Amniotic epithelial cell (primary cell): ENCODE measurements at regions not wholly inside any gene's neighbourhood (a gene's known extent, or its start where the extent isn't known, plus 50 kb on each side); places are given as distances from the start of the nearest gene placed in this dataset.

ENCODE experiments used
- DNase-seq: peaks from one replicate; pipeline ENCODE4 v3.0.0-alpha.2; 2010; ENCODE audit warnings: low read depth

DNA sequence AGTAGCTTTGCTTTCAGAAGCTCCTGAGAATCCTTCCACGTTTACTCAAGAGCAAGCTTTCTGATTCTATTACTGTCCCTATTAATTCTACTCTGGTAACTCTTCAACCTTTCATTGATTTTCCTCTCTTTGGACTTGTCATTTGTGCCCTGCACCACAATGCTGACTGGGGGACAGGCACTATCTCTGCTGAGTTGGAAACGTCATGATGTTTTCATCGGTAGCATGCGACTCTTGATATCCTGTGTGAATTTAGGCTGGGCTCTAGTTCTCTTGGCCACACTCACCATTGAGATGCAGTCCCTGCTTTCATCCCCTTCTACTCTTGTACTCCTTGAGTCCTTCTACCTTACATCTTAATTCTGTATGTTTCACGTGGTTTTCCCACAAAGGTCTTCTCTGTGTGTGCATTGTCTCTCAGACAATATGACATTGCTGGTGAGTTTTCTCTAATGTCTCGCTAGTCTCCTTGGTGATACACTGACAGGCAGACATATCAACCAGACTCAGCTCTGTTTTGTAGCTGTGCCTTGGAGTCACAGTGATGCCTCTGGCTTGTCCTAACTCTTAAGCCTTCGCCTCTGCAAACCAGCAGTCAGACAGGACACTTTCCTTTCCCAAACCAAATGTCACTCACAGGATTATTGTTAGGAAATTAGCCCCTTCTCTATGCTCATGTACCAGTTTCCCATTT lies 223.6 kb upstream of the ADGRL2 start:
- no peak for DNase-seq

DNA sequence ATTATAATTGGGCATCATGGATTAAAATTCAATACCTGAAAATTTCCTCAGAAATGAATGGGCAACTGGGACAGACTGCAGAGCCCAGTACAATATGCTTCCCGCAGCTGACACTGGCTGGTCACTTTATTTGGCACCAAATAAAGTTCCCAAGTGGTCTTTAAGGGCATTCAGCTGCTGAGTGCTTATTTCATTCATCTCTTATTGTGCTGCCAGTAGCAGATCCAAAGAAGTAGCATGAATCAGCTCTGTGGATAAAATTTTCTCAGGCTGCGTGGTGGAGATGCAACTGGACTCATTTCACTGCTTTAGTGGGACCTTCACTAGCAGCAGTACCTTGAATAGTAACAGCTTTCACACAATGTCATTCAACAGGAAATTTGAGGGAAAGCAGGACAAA lies 226.3 kb upstream of the ADGRL2 start:
- no peak for DNase-seq

DNA sequence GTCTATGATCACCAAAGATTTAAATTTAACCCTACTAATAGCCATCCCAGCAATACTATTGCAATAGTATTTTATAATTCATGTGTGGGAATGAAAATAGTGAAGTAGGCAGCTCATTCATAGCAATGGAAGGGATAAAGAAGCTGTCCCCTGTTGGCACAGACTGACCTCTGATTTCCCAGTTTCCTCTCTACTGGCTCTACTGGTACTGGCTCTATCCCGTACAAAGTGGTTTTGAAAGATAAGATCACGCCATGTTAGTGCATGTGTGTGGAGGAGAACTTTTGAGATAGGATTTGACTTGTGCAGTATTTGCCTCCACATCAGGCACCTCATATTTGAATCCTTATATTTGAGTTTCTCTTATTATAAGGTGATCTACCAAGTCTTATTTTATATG lies 227.3 kb upstream of the ADGRL2 start:
- DNase-seq = no peak

DNA sequence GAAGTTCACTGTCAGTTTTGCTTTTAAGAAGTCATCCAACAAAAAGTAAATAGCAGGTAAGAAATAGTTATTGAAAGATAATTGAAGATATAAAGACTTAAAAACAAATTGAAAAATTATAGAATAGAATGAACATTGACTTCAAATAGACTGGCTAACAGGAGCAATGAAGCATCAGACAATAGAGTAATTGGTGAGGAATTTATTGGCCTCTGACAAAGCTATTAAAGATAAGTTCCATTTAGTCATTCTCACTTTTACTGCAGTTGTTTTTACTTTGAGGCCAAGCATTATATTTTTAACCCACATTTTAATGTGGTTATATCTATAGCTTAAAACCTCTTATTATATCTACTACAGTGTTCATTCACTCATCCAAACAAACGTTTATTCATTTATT lies 228.8 kb upstream of the ADGRL2 start:
- DNase-seq = no peak

DNA sequence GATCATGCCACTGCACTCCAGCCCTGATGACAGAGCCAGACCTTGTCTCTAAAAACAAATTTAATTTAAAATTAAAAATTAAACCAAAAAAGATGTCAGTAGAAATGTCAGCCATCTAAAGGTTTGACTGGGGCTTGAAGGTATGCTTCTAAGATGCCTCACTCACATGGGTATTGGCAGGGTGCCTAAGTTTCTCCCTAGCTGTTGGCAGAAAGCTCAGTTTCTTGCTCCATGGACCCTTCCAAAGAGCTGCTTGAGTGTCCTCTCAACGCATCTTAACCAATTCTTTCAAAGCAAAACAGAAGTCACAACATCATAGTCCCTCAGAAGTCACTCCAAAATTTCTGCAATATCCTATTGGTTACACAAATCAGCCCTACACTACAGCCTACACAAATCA lies 231.0 kb upstream of the ADGRL2 start:
- DNase-seq = no peak

DNA sequence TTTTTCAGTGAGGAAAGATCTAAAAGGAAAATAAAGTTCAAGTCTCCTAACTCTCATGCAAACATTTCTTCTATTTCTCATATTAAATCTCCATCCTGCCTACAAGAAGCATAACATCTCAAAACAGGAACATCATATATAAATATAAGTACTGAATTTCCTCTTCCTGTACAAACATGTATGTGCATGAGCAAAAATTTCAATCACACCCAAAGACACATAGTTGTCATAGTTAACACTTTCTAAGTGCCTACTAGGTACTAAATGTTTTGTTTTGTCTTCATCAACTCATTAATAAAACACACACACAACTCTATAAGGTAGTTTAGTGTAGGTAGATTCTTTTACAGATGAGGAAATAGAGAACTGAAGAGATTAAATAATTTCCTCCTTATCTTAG lies 237.1 kb upstream of the ADGRL2 start:
- DNase-seq = no peak

DNA sequence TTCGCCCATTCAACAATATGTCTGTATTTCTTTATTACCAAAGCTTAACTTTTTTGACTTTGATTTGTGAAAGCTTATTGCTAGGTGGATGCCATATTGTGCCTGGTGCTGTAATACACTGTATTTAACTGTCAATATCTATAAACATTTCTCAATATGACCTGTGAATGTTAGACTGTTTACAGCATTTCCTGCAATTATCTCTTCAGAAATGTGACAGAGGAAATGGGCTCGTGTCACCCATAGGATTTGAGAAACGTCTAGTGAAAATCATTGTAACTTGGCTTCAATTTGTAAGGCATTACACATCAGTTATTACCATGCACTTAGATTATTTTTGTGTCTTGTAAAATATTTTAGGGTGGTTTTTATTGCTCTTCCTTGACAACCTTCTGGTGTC lies 237.8 kb upstream of the ADGRL2 start:
- DNase-seq = no peak

DNA sequence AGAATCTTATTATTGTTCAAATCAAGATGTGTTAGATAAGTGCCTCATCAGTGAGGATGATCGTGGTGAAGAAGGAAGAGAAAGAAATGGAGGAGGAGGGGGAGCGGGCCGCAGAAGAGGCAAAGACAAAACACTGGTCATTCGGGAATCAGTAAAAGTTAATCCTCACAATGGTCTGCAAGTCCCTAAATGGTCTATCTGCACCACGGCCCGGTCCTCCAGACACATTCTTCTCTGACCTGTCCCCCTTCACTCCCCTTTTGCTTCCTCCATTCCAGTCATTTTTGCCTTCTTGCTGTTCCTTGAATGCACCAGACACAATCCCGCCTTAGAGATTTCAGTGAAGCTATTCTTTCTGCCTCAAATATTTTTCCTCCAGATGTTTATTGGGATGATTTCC lies 240.1 kb upstream of the ADGRL2 start:
- DNase-seq = no peak

DNA sequence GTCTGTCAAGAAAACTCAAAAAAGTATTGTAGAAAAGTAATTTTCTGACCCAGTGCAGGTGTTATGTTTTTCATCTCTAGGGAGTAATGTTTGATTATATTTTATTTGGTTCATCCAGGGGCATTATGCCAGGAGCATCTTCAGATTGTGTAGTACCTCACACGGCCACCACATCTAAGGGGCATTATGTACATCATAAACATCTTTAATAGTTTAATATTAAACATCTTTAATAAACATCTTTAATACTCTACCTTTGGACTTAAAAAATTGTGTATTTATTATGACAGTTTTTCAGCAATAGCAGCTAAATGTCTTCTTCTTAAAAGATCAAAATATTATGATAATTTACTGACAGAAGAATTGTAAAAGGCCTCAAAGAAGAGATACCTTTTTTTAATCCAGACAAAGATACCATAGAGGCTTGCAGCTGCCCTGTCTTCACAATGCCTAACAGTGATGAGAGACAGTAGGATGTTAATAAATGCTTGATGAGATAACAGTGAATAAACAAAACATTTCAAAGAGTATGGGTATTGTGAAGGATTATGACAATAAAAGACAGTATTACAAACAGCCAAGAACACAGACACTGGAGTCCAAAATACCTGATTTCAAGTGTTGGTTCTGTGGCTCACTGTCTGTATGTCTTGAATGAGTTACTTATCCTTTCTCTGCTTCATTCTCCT lies 240.9 kb upstream of the ADGRL2 start:
- no peak for DNase-seq

DNA sequence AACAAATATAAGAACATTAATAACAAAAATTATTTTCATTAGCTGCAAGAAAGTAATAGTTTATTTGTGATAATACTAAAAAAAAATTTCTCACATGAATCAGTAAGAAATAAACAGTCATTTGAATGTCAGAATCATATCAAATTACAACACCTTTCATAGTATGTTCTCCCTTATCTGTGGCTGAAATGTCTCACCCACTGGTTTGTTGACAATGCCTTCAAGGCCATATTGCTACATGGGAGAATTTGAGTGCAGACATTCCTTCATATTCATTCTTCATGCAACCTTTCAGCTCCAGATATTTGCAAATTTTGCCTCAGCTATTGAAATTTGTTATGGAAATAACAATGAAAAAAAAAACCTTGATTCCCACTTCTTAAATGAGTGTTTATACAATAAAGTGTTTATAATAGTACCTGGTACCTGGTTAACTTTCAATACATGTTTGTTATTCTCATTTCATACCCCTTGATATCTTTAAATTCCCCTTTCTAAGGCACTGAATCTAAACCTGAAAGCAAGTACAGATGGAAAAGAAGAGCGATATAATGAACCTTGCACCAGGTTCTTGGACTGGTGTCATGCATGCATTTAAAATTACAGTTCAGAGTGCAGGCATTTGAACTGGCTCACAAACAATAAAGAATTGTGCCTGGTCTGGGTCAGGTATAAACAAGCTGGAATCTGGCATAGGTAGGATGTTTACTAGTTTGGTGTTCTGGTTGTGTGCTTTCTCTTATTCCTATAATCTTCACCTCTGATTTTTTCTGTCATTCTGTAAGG lies 242.2 kb upstream of the ADGRL2 start:
- peak; percentile 79 for DNase-seq

DNA sequence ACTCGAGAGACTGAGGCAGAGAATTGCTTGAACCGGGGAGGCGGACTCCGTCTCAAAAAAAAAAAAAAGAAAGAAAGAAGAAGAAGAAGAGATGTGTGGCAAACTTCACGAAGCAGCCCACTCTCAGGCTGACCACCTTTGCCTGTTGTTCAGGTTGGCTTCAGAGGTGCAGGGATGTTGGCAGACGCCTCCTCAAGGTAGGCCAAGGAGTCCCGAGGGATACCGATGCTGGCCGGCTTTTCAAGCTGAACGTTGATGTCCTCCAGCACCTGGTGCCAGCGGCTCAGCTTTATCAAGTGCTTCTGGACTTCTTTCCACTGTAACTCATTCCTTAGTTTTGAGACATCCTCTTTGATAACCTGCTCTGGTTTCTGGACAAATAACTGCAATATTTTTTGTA lies 243.8 kb upstream of the ADGRL2 start:
- DNase-seq = no peak

DNA sequence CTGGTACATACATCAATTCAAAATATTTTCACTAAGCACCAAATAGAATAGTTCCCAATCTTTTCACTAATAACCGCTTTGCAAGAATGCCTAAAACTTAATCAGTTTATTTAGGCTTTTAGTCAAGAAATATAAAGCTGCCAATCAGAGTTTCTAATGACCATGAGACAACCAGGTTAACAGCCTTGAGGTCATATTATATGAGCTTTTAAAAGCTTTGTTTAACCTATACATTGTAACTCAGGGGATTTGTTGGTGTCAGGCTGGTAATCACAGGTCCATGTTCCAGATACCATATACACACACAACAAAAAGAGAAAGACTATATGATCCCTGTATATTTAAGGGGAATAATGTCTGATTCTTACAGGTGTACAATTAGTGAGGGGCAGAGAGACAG lies 246.2 kb upstream of the ADGRL2 start:
- DNase-seq = no peak

DNA sequence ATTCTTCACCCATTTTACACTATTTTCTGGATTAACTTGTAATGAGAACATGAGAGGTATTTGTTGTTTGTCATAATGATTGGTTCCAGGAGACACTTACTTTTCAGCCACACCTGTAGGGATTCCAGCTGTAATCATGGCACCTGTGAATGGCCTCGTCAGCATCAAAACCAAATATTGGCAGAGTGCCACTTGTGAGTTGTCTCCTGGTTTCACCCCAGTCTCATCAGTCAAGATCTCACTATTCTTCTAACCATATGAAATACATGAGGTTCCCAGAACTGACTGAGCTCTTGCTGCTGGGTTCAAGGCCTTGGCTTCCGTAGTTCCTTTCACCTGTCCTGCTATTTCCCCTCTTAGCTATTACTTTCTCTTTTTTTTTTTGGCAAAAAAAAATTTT lies 246.6 kb upstream of the ADGRL2 start:
- no peak for DNase-seq

DNA sequence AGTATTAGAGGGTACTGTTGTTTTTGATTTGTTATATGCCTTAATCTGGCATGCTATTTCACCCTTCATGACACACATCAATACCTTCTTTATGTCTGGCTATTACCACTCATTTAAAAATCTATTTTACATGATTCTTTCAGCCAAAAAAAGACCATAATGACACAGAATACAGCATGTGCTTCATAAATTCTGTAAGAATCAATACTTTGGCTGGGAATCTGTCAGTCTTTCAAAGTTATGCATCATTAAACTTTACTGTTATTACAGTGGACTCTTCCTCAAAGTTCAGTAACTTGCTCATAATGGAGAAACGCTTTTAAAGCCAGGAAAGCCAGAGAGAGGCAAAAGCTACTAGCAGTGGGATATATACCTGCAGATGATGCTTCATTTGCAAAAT lies 247.2 kb upstream of the ADGRL2 start:
- no peak for DNase-seq

DNA sequence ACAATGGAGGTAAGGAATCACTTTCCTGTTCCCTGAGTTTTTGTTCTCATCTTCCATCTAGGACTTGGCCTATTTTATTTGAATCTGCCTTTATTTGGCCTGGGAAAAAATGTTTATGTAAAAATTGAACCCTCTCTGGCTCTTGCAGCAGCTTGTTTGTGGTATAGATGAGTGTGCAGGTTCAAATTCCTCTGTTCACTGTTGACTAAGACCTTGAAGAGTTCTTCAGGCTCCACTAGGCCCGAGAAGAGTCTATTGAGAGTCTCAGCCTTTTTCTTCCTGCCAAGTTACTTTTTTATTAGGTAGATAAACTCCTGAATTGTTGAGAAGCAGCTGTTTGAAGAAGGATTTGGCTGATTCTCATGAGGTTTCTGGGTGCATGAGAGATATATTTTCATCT lies 248.8 kb upstream of the ADGRL2 start:
- no peak for DNase-seq

DNA sequence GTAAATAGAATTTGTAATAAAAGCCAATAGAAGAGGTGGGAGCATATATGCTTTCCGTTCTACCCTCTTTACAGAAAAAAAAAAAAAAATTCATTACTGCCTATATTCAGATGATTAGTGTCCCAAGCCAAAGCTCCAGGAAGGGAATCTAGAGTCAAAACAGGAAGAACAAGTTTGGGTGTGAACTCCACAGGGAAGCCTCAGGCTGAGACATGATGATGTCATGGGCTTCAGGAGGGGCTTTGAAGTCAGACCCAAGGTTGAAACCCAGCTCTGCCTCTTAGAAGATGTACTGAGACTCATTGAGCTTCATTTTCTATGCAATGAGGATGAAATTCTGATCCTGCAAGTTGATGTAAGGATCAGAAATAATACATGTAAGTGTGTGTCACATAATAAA lies 250.0 kb upstream of the ADGRL2 start:
- DNase-seq = no peak

DNA sequence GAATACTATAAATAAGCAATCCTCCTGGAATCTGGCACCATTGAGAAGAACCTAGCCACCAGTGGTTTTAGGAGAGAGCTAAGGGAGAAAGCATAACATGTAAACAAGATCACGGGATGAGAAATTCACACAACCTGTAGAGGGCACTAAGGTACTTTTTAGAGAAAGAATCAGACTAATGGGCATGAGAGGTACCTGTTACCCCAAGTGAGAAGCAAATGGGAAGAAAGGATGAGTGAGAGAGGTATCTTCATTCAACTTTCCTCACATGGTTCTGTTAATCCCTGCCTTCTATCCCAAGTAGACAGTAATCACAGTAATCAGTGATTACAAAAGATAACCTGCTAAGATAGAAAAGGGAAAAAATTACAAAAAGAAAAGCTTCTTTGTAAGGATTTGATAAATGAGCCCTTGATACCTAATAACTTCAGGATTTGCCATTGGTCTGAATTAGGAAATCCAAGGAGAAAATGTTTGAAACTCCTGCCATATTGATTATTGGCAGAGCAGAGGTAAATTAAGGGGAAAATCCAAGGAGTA lies 251.1 kb upstream of the ADGRL2 start:
- DNase-seq = peak; percentile 59

DNA sequence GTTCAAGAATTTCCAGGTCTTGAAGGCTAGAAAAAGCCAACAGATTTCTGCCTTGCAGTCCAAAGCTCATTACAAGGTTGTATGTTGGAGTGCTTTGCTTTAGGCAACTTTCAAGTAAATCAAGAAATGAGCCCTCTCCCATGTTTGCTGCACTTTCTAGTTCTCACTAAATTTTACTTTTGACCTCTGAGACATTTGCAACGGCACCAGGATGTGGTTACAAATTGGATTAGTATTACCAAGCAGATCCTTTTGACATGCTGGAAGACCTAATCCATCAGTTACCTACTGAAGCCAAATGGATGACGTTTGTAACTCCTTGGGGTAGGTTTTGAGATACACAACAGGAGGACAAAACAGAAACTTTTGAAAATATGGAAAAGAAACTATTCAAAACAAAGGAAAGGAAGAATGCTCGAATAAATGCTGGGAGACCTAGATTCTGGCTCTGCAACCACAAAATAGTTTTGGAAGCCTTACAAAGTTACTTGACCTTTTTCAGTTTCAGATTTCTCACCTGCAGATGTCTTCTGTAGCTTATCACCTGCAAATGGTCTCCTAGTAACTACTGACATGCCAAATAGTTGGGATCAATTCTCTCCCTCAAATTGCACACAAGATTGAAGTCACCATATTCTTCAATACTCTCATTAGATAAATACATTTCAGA lies 251.7 kb upstream of the ADGRL2 start:
- no peak for DNase-seq

DNA sequence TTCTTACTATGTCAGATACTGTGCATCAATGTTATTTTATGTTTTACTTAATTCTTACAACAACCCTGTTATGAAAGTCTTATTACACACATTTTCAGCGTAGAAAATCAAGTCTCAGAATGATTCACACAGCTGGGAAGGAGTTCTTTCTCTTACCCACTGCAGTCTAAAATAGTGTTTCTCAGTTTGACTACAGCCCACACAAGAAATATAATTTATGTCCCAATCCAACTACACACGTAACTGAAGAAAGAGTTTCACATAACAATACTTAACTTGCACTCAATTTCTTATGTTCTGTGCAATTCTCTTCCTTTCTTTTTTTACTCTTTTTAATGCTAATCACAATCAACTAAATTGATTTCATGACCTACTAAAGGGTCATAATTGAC lies 252.8 kb upstream of the ADGRL2 start:
- no peak for DNase-seq

DNA sequence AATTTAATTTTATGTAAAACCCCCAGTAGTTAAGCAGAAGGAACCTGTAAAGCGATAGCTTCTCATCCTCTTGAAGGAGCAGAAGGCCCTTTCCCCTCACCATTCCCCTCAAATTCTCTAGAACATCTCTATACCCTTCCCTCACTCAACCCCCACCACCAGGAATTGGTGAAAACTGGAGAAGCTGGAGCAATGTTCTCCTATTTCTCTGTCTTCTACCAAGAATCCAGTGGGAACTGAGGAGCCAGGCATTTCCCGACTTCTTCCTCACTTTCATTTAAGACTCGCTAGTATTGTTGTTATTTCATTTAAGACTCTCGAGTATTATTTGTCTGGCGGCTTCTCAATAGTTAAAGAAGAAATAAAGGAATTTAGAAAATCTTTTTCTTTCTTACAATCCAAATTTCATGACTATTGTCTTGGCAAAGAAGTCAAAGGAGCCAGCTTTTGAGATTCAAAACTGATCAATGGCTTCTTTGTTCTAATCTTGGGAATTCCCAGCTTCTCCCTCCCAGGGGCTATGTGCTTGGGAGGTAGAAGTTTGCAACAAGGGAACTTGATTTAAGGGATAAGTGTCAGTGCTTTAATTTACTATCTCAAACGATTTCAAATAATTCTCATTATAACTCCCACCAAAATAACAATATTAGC lies 253.3 kb upstream of the ADGRL2 start:
- DNase-seq = no peak

DNA sequence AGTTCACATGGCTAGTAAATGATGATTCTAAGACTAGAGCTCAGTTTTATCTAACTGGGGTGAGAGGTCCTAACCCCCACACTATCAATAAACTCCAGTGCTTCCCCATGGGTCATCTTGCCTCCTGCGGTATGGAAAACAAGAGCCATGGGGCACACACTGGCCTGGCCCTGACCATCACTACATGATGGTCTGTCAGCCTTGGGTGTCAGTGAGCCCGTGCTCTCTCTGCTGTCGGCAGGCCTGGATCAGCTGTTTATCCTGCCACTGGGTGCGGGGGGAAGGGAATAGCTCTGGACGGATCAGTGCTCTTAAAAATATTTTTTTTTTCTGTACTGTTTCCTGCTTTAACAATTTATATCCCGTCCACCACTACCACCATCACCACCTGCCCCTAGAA lies 255.0 kb upstream of the ADGRL2 start:
- no peak for DNase-seq

DNA sequence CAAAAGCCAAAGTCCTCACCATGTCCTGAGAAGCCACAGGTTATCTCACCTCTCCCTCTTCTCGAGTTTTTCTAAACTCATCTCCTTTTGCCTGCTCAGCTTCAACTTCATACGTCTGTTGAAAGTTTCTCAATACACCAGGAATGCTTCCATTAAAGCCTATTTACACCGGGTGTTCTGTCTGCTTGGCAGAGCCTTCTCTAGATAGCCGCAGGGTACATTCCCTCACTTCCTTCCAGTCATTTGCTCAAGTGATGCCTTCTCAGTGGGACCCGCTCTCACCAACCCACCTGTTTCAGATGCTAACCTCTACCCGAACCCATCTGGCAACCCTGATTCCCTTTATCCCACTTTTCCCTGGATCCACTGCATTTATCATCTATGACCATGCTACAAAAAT lies 257.0 kb upstream of the ADGRL2 start:
- DNase-seq = peak; percentile 48
